Hepatocyte (in vitro differentiated cells): ENCODE measurements at regions not wholly inside any gene's neighbourhood (a gene's known extent, or its start where the extent isn't known, plus 50 kb on each side); places are given as distances from the start of the nearest gene placed in this dataset.

Experiments
- CTCF ChIP-seq: fragments of 200-600 bp; sonication (generic); IDR thresholded peaks from 2 replicates; pipeline ENCODE4 v1.5.1; 2016; ENCODE audit warnings: antibody characterized with exemption, mild to moderate bottlenecking; ENCODE audit not compliant: poor library complexity
- EZH2 ChIP-seq: fragments of 200-600 bp; sonication (generic); IDR thresholded peaks from 2 replicates; pipeline ENCODE4 v1.6.1; 2016; ENCODE audit warnings: antibody characterized with exemption, mild to moderate bottlenecking, borderline replicate concordance
- EZH2phosphoT487 ChIP-seq: fragments of 200-600 bp; sonication (generic); IDR thresholded peaks from one replicate; pipeline ENCODE4 v1.6.1; 2018; ENCODE audit warnings: antibody characterized with exemption, mild to moderate bottlenecking, low read depth, moderate library complexity; ENCODE audit not compliant: unreplicated experiment, severe bottlenecking

- no peak for TF ChIP-seq EZH2phosphoT487
- no peak for TF ChIP-seq EZH2
- no peak for TF ChIP-seq CTCF
Observed at GRCh38 chr11:92907671-92908070, 61.8 kb upstream of the MTNR1B start.
